Parathyroid adenoma (tissue), 2 donors: ENCODE measurements at regions not wholly inside any gene's neighbourhood (a gene's known extent, or its start where the extent isn't known, plus 50 kb on each side); places are given as distances from the start of the nearest gene placed in this dataset.

Experiments used
- H2AFZ ChIP-seq: fragments of 300-600 bp; sonication (generic); one replicate; pipeline ENCODE4 v1.7.0; 2017; ENCODE audit warnings: antibody characterized with exemption, mild to moderate bottlenecking
- H3K27ac ChIP-seq: fragments of 300-600 bp; sonication (generic); one replicate; pipeline ENCODE4 v1.7.0; 2017
- H3K27me3 ChIP-seq: fragments of 300-600 bp; sonication (generic); one replicate; pipeline ENCODE4 v1.7.0; 2017; ENCODE audit warnings: low read length; ENCODE audit not compliant: control insufficient read depth, insufficient read depth
- H3K36me3 ChIP-seq: fragments of 300-600 bp; sonication (generic); one replicate; pipeline ENCODE4 v1.7.0; 2017; ENCODE audit warnings: low read length; ENCODE audit not compliant: control insufficient read depth, insufficient read depth
- H3K4me1 ChIP-seq: fragments of 300-600 bp; sonication (generic); one replicate; pipeline ENCODE4 v1.7.0; 2017; ENCODE audit warnings: control low read depth
- H3K4me2 ChIP-seq: fragments of 300-600 bp; sonication (generic); one replicate; pipeline ENCODE4 v1.7.0; 2017; ENCODE audit warnings: low read length
- H3K4me3 ChIP-seq: fragments of 300-600 bp; sonication (generic); one replicate; pipeline ENCODE4 v1.7.0; 2017; ENCODE audit warnings: low read depth, low read length
- H3K79me2 ChIP-seq: fragments of 300-600 bp; sonication (generic); one replicate; pipeline ENCODE4 v1.7.0; 2017; ENCODE audit warnings: control low read depth
- H3K9ac ChIP-seq: fragments of 300-600 bp; sonication (generic); one replicate; pipeline ENCODE4 v1.7.0; 2017; ENCODE audit warnings: mild to moderate bottlenecking
- H3K9me3 ChIP-seq: fragments of 300-600 bp; sonication (generic); one replicate; pipeline ENCODE4 v1.7.0; 2017; ENCODE audit warnings: low read length; ENCODE audit not compliant: control insufficient read depth
- TF ChIP-seq, protein P1 (sequence below): fragments of 300-600 bp; sonication (generic); IDR thresholded peaks from one replicate; pipeline ENCODE4 v1.7.0; 2017; ENCODE audit warnings: antibody characterized with exemption, mild to moderate bottlenecking
- donor health status: primary hyperparathyroidism.

DNA sequence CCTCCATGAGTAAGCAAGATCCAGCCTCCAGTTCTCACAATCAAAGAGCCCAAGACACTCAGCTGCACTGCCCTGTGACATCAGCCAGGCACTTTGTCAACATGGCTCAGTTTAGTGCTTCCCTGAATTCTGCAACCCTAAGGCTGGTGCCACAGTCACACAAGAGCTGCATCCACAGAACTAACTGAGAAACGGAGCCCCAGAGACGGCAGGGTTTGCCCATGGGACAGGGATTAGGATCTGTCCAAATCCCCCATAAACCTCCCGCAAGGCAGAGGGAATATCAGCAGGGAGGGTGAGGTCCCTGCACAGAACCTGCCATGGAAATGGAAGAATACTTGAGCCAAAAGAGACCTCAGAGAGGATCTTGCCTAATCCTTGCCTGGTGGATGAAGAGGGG, 70.4 kb upstream of the UQCRFS1 start:
- TF ChIP-seq, protein P1, sequence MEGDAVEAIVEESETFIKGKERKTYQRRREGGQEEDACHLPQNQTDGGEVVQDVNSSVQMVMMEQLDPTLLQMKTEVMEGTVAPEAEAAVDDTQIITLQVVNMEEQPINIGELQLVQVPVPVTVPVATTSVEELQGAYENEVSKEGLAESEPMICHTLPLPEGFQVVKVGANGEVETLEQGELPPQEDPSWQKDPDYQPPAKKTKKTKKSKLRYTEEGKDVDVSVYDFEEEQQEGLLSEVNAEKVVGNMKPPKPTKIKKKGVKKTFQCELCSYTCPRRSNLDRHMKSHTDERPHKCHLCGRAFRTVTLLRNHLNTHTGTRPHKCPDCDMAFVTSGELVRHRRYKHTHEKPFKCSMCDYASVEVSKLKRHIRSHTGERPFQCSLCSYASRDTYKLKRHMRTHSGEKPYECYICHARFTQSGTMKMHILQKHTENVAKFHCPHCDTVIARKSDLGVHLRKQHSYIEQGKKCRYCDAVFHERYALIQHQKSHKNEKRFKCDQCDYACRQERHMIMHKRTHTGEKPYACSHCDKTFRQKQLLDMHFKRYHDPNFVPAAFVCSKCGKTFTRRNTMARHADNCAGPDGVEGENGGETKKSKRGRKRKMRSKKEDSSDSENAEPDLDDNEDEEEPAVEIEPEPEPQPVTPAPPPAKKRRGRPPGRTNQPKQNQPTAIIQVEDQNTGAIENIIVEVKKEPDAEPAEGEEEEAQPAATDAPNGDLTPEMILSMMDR: no peak

DNA sequence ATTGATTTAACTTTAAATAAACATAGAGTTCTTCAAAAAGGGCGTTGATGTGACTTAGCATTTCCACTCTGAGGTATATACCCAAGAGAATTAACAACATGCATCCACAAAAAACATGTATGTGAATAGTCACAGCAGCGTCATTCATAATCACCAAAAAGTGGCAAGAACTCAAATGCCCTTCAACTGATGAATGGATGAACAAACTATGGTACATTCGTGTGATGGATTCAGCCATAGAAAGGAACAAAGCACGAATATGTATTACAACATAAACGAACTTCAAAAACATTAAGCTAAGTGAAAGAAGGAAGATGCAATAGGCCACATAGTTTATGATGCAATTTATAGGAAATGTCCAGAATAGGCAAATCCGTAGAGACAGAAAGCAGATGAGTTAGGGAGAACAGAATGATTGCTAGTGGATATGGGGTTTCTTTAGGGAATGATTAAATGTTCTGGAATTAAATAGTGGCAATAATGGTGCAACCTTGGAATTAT, 72.3 kb upstream of the UQCRFS1 start:
- TF ChIP-seq, protein P1: no peak
- H3K9me3 ChIP-seq: no peaks in the 10 kb centered on the region
- no peak overlapping the region for H3K4me2 ChIP-seq
- peaks cover 22% of the 10 kb centered on the region for H3K4me1 ChIP-seq
- no peaks in the 10 kb centered on the region for H3K27me3 ChIP-seq
- no peak overlapping the region for H3K4me3 ChIP-seq
- H3K79me2 ChIP-seq: no peaks in the 10 kb centered on the region
- H3K36me3 ChIP-seq: no peaks in the 10 kb centered on the region
- H3K9ac ChIP-seq: no peak overlapping the region
- no peak overlapping the region for H2AFZ ChIP-seq
- no peak overlapping the region for H3K27ac ChIP-seq

More for the DNA sequence above, 70.4 kb upstream of the UQCRFS1 start:
- H2AFZ ChIP-seq: no peak overlapping the region
- H3K4me3 ChIP-seq: no peak overlapping the region
- H3K4me2 ChIP-seq: no peak overlapping the region
- no peak overlapping the region for H3K27ac ChIP-seq
- no peak overlapping the region for H3K9ac ChIP-seq
- no peaks in the 10 kb centered on the region for H3K36me3 ChIP-seq
- H3K27me3 ChIP-seq: no peaks in the 10 kb centered on the region
- no peaks in the 10 kb centered on the region for H3K9me3 ChIP-seq
- H3K4me1 ChIP-seq: peaks cover 22% of the 10 kb centered on the region
- no peaks in the 10 kb centered on the region for H3K79me2 ChIP-seq

DNA sequence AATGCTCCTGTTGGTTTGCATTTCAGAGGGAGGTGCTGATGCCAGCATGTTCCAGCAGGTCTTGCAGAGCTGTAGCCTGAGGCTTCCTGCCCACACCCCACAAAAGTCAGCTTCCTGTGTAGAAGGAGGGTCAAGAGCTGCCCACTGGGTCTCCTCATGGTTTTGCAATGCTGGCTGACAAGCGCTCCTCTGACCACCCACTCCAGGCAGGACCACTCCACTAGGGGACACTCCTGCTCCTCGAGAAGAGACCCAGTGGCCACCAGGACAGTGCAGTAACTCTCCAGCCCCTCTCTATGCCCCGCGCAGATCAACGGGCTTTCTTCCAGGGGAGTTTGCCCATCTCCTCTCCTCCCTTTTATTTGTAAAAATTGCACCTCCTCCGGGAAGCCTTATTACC, 72.9 kb upstream of the UQCRFS1 start:
- TF ChIP-seq, protein P1: peak; percentile 43
- Histone ChIP-seq H3K79me2 (no peaks in the 10 kb centered on the region), H3K4me3 (no peak overlapping the region), H3K4me2 (no peak overlapping the region), H3K9ac (no peak overlapping the region), H3K9me3 (no peaks in the 10 kb centered on the region), H3K36me3 (no peaks in the 10 kb centered on the region), H3K27ac (no peak overlapping the region), H3K27me3 (no peaks in the 10 kb centered on the region), H2AFZ (no peak overlapping the region), H3K4me1 (peaks cover 22% of the 10 kb centered on the region)

DNA sequence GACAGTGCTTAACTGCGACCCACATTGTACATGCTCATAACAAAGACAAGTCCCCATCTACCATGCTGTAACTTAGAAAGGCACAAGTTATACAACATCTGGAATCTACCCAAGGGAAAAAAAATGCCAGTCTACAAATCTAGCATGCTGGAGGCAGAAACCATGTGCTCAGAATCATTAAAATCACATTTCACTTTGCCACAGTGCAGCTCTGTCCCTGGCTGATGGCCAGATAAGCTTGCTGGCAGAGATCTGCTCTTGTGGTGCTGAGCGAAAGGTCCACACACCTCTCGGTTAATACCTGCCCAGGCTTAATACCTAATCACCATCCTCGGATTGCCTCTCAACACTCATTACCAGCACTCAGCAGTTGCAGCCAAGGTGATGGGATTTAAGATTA, 74.1 kb upstream of the UQCRFS1 start:
- TF ChIP-seq, protein P1: no peak
- H3K4me3 ChIP-seq: no peak overlapping the region
- peak overlapping the region; percentile 59 for H3K27ac ChIP-seq
- peaks cover 22% of the 10 kb centered on the region for H3K4me1 ChIP-seq
- no peak overlapping the region for H3K9ac ChIP-seq
- no peaks in the 10 kb centered on the region for H3K9me3 ChIP-seq
- peak overlapping the region; percentile 17 for H3K4me2 ChIP-seq
- H3K79me2 ChIP-seq: no peaks in the 10 kb centered on the region
- no peaks in the 10 kb centered on the region for H3K36me3 ChIP-seq
- no peaks in the 10 kb centered on the region for H3K27me3 ChIP-seq
- H2AFZ ChIP-seq: peak overlapping the region; percentile 31

DNA sequence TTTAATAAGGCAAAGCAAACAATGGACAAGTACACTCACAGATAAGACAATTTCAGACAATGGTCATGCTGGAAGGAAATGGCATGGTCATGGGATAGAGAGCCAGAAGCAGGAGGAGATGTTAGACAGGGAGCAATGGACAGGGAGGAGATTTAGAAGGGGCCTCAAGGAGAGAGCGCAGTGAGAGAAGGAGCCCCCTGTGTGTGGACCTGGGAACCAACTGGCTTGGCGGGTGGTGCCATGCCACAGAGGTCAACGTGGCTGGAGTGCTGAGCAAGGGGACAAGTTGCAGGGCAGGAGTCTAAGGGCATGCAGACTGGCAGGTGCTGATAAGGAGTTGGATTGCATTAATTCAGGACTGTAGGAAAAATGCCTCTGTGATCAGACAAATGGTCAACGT, 75.3 kb upstream of the UQCRFS1 start:
- H3K4me1 ChIP-seq: peaks cover 22% of the 10 kb centered on the region
- no peak overlapping the region for H3K9ac ChIP-seq
- TF ChIP-seq, protein P1: no peak
- no peak overlapping the region for H2AFZ ChIP-seq
- no peak overlapping the region for H3K4me2 ChIP-seq
- no peaks in the 10 kb centered on the region for H3K36me3 ChIP-seq
- no peaks in the 10 kb centered on the region for H3K27me3 ChIP-seq
- no peak overlapping the region for H3K27ac ChIP-seq
- H3K79me2 ChIP-seq: no peaks in the 10 kb centered on the region
- H3K9me3 ChIP-seq: no peaks in the 10 kb centered on the region
- H3K4me3 ChIP-seq: no peak overlapping the region
